ENCODE measurements at regions not wholly inside any gene's neighbourhood (a gene's known extent, or its start where the extent isn't known, plus 50 kb on each side); places are given as distances from the start of the nearest gene placed in this dataset.

GRCh38 chr5:116371935-116372334 is 202.7 kb downstream of the SEMA6A start:
- no peak for DNase-seq (ENCODE audit: low read depth, low spot score)
- Histone ChIP-seq H3K4me3 (ENCODE audit: low read depth, low read length) (no peak overlapping the region), H3K9me3 (ENCODE audit: control insufficient read depth, insufficient read depth, low read length) (no peaks in the 10 kb centered on the region), H3K27ac (ENCODE audit: low read depth, low read length) (no peak overlapping the region), H3K27me3 (ENCODE audit: control insufficient read depth, insufficient read depth, low read length) (no peaks in the 10 kb centered on the region)
- no peak for TF ChIP-seq CTCF (IDR thresholded peaks at IDR 0.05; ENCODE audit: low read depth, low read length)
- ChIA-PET CTCF (no interaction called here), POLR2A (no interaction called here)

- Histone ChIP-seq H3K27me3 (ENCODE audit: control insufficient read depth, insufficient read depth, low read length) (no peaks in the 10 kb centered on the region), H3K4me3 (ENCODE audit: low read depth, low read length) (no peak overlapping the region), H3K27ac (ENCODE audit: low read depth, low read length) (no peak overlapping the region), H3K9me3 (ENCODE audit: control insufficient read depth, insufficient read depth, low read length) (no peaks in the 10 kb centered on the region)
- ChIA-PET CTCF (interaction anchor here (0.7 kb wide), 1 partner anchor 1921 kb away, joined by 3 read pairs; no protein-coding TSS in a partner anchor), POLR2A (no interaction called here)
- no peak for DNase-seq (ENCODE audit: low read depth, low spot score)
- no peak for TF ChIP-seq CTCF (IDR thresholded peaks at IDR 0.05; ENCODE audit: low read depth, low read length)
These were observed 203.2 kb downstream of the SEMA6A start for GRCh38 chr5:116371431-116371830.

GRCh38 chr5:116370886-116371285 is 203.7 kb downstream of the SEMA6A start:
- Histone ChIP-seq H3K27ac (ENCODE audit: low read depth, low read length) (no peak overlapping the region), H3K4me3 (ENCODE audit: low read depth, low read length) (no peak overlapping the region), H3K9me3 (ENCODE audit: control insufficient read depth, insufficient read depth, low read length) (no peaks in the 10 kb centered on the region), H3K27me3 (ENCODE audit: control insufficient read depth, insufficient read depth, low read length) (no peaks in the 10 kb centered on the region)
- TF ChIP-seq CTCF (IDR thresholded peaks at IDR 0.05; ENCODE audit: low read depth, low read length), result no peak
- ChIA-PET POLR2A (no interaction called here), CTCF (interaction anchor here (0.7 kb wide), 1 partner anchor 1920 kb away, joined by 3 read pairs; no protein-coding TSS in a partner anchor)
- no peak for DNase-seq (ENCODE audit: low read depth, low spot score)

GRCh38 chr5:116370149-116370548 is 204.5 kb downstream of the SEMA6A start:
- no peak for TF ChIP-seq CTCF (IDR thresholded peaks at IDR 0.05; ENCODE audit: low read depth, low read length)

GRCh38 chr5:116365006-116365496 is 209.6 kb downstream of the SEMA6A start:
- Histone ChIP-seq H3K4me3 (ENCODE audit: low read depth, low read length) (no peak overlapping the region), H3K27ac (ENCODE audit: low read depth, low read length) (no peak overlapping the region), H3K9me3 (ENCODE audit: control insufficient read depth, insufficient read depth, low read length) (no peaks in the 10 kb centered on the region; the same call in 1 of the 2 replicates), H3K27me3 (ENCODE audit: control insufficient read depth, insufficient read depth, low read length) (no peaks in the 10 kb centered on the region)
- TF ChIP-seq CTCF (IDR thresholded peaks at IDR 0.05; ENCODE audit: low read depth, low read length), result no peak
- ChIA-PET CTCF (no interaction called here), POLR2A (no interaction called here)
- DNase-seq (ENCODE audit: low read depth, low spot score), result no peak

More at GRCh38 chr5:116370149-116370548, 204.5 kb downstream of the SEMA6A start:
- DNase-seq (ENCODE audit: low read depth, low spot score), result no peak
- Histone ChIP-seq H3K27ac (ENCODE audit: low read depth, low read length) (no peak overlapping the region), H3K27me3 (ENCODE audit: control insufficient read depth, insufficient read depth, low read length) (no peaks in the 10 kb centered on the region), H3K4me3 (ENCODE audit: low read depth, low read length) (no peak overlapping the region), H3K9me3 (ENCODE audit: control insufficient read depth, insufficient read depth, low read length) (no peaks in the 10 kb centered on the region)
- ChIA-PET CTCF (no interaction called here), POLR2A (no interaction called here)

All from AG04450 (cell line).